K562 (cell line): ENCODE measurements at regions not wholly inside any gene's neighbourhood (a gene's known extent, or its start where the extent isn't known, plus 50 kb on each side); places are given as distances from the start of the nearest gene placed in this dataset.

Experiments used
- ATAC-seq: fragments of 200-7000 bp; cut with Tn5 transposase; 3 replicates; pipeline ENCODE4 v1.9.1; 2020; ENCODE audit warnings: moderate library complexity
- BruUV-seq: library from RNA; stranded (reverse); fragments of 400-500 nt; replicated peaks from 2 replicates; lab custom pipeline; 2021; lab: Mats Ljungman, UMichigan
- CTCF ChIA-PET: fragments of 300-600 bp; formaldehyde crosslinking; extraction: SDS; loops from one replicate; lab custom pipeline; 2021; ENCODE audit warnings: low intra/inter-chr PET ratio; lab: Yijun Ruan, JAX
- POLR2A ChIA-PET: fragments of 300-600, 350-650 bp; sonication (Branson Sonifier 250); formaldehyde crosslinking; extraction: SDS; loops from one replicate; lab custom pipeline; 2021; ENCODE audit warnings: antibody characterized with exemption, inconsistent platforms; lab: Yijun Ruan, JAX
- DNase-seq, 4 experiments: peaks; one replicate each; pipeline versions ENCODE4 v3.0.0 to v3.0.0-alpha.2; 2011 to 2018; ENCODE audit warnings: low spot score in 3 of 4, mixed read lengths in 3 of 4; ENCODE audit errors: extremely low read depth in 1 of 4
- FAIRE-seq: peaks from 2 replicates; lab custom pipeline; 2011; peaks lifted over from hg19 to GRCh38; lab: Jason Lieb, UNC
- H2AFZ ChIP-seq: 2 replicates; pipeline ENCODE4 v1.6.0; 2011; ENCODE audit warnings: low read depth, low read length, control low read depth, inconsistent platforms
- H3K27ac ChIP-seq: fragments of 200-600 bp; 3 replicates; pipeline ENCODE4 v1.8.0; 2011; ENCODE audit warnings: low read depth, mild to moderate bottlenecking, control low read depth, inconsistent platforms, low read length, moderate library complexity, mixed read lengths; ENCODE audit errors: extremely low read depth
- H3K27me3 ChIP-seq, 2 experiments: fragments of 300-600 bp in 1 of 2; 2 replicates in 1 of 2; 3 replicates in 1 of 2; pipeline versions ENCODE4 v1.6.0 to v1.8.0; 2011; ENCODE audit warnings: inconsistent platforms in 2 of 2, low read length in 2 of 2, mild to moderate bottlenecking in 1 of 2, mixed read lengths in 1 of 2, moderate library complexity in 1 of 2; ENCODE audit not compliant: control insufficient read depth in 2 of 2, insufficient read depth in 2 of 2
- H3K36me3 ChIP-seq: fragments of 300-600 bp; 3 replicates; pipeline ENCODE4 v1.8.0; 2011; ENCODE audit warnings: mild to moderate bottlenecking, low read length, inconsistent platforms; ENCODE audit not compliant: control insufficient read depth, insufficient read depth
- H3K4me1 ChIP-seq, 2 experiments: fragments of 200-600 bp in 1 of 2; replicated peaks in 1 of 2; 2 replicates in 1 of 2; 3 replicates in 1 of 2; pipeline versions ENCODE4 v1.5.1 to v1.8.0; 2011; ENCODE audit warnings: inconsistent platforms in 2 of 2, low read length in 2 of 2, mild to moderate bottlenecking in 1 of 2, mixed read lengths in 1 of 2, moderate library complexity in 1 of 2; ENCODE audit not compliant: control insufficient read depth in 2 of 2, insufficient read depth in 2 of 2
- H3K4me2 ChIP-seq: 2 replicates; pipeline ENCODE4 v1.6.1; 2011; ENCODE audit warnings: low read length, control low read depth, inconsistent platforms, mixed read lengths; ENCODE audit not compliant: insufficient read depth
- H3K4me3 ChIP-seq: fragments of 200-600 bp; sonication (generic), shearing (Covaris generic); 2 replicates; pipeline ENCODE4 v1.5.1; 2016; ENCODE audit warnings: control low read depth, inconsistent platforms
- H3K79me2 ChIP-seq: fragments of 200-600 bp; 3 replicates; pipeline ENCODE4 v1.8.0; 2011; ENCODE audit warnings: low read length, inconsistent platforms; ENCODE audit not compliant: control insufficient read depth, insufficient read depth
- H3K9ac ChIP-seq, 2 experiments: 2 replicates each; pipeline versions ENCODE4 v1.6.0 to v1.6.1; 2011; ENCODE audit warnings: low read depth in 2 of 2, low read length in 2 of 2, control low read depth in 1 of 2, inconsistent platforms in 1 of 2, mild to moderate bottlenecking in 1 of 2, mixed read lengths in 1 of 2; ENCODE audit not compliant: insufficient read depth in 1 of 2
- H3K9me1 ChIP-seq: one replicate; pipeline ENCODE4 v1.6.0; 2011; ENCODE audit warnings: inconsistent platforms, mild to moderate bottlenecking, low read length, moderate library complexity; ENCODE audit not compliant: control insufficient read depth, insufficient read depth
- H3K9me3 ChIP-seq: replicated peaks from 2 replicates; pipeline ENCODE4 v1.5.1; 2011; ENCODE audit warnings: low read depth, low read length, inconsistent platforms; ENCODE audit not compliant: control insufficient read depth, insufficient read depth
- H4K20me1 ChIP-seq: replicated peaks from 2 replicates; pipeline ENCODE4 v1.6.1; 2011; ENCODE audit warnings: low read length, inconsistent platforms, mixed read lengths; ENCODE audit not compliant: control insufficient read depth, insufficient read depth
- CTBP1 ChIP-seq: fragments of 450-650 bp; IDR thresholded peaks from 2 replicates; pipeline ENCODE4 v1.6.1; 2016; ENCODE audit warnings: borderline replicate concordance
- GABPB1 ChIP-seq: sonication (generic); formaldehyde crosslinking; IDR thresholded peaks from 2 replicates; pipeline ENCODE4 v1.8.0; 2022; ENCODE audit warnings: mild to moderate bottlenecking, missing genetic modification reagents
- KLF1 ChIP-seq: fragments of 450-650 bp; IDR thresholded peaks from 2 replicates; pipeline ENCODE4 v1.6.1; 2016; ENCODE audit warnings: missing genetic modification characterization, missing compliant biosample characterization
- NR2C1 ChIP-seq, 2 experiments: fragments of 450-650 bp; IDR thresholded peaks; 2 replicates each; pipeline ENCODE4 v1.6.1; 2017; ENCODE audit warnings: mild to moderate bottlenecking in 2 of 2, antibody characterized with exemption in 1 of 2, inconsistent platforms in 1 of 2, missing compliant biosample characterization in 1 of 2, missing genetic modification characterization in 1 of 2
- NRF1 ChIP-seq, 2 experiments: fragments of 450-650 bp; IDR thresholded peaks in 1 of 2; conservative IDR thresholded peaks in 1 of 2; 2 replicates each; pipeline ENCODE4 v1.6.1; 2014; ENCODE audit warnings: mild to moderate bottlenecking in 2 of 2
- PURB ChIP-seq: sonication (generic); formaldehyde crosslinking; IDR thresholded peaks from 2 replicates; pipeline ENCODE4 v1.9.0; 2021; ENCODE audit warnings: low read depth, mild to moderate bottlenecking, missing genetic modification reagents
- TEAD4 ChIP-seq, 2 experiments: sonication (generic) in 1 of 2; formaldehyde crosslinking in 1 of 2; IDR thresholded peaks; 2 replicates each; pipeline versions ENCODE4 v1.6.1 to v1.8.0; 2012 to 2022; ENCODE audit warnings: borderline replicate concordance in 1 of 2, inconsistent platforms in 1 of 2, low read length in 1 of 2, mild to moderate bottlenecking in 1 of 2, missing genetic modification reagents in 1 of 2
- ZNF140 ChIP-seq: fragments of 250-450 bp; sonication (Bioruptor Pico); IDR thresholded peaks from 2 replicates; pipeline ENCODE4 v1.8.0; 2021; ENCODE audit warnings: moderate library complexity, mild to moderate bottlenecking, inconsistent platforms
- ZNF197 ChIP-seq: fragments of 200-800 bp; sonication (Bioruptor generic); IDR thresholded peaks from 2 replicates; pipeline ENCODE4 v1.6.1; 2016; ENCODE audit warnings: low read depth, missing genetic modification characterization, missing compliant biosample characterization
- WGBS: fragments of 100-300 bp; shearing (Covaris generic); methylation state at CpG from one replicate; pipeline ENCODE4 v1.1.6; 2016; ENCODE audit warnings: low coverage, mixed read lengths; ENCODE audit not compliant: insufficient coverage; ENCODE audit errors: missing lambda C conversion rate; 5-methylcytosine and 5-hydroxymethylcytosine counted together
- in situ Hi-C: fragments of 300-500 bp; cut with MboI; formaldehyde crosslinking; loops from 4 replicates; pipeline ENCODE4 v1.15.0; 2018; ENCODE audit warnings: inconsistent platforms, mixed read lengths
- intact Hi-C: fragments of 100-400 bp; cut with micrococcal nuclease; formaldehyde crosslinking; loops from 2 replicates; pipeline ENCODE4 v1.14.2; 2022
- TF ChIP-seq, protein P1 (sequence below): sonication (generic); formaldehyde crosslinking; IDR thresholded peaks from 2 replicates; pipeline ENCODE4 v1.8.0; 2022; ENCODE audit warnings: mild to moderate bottlenecking, missing genetic modification reagents, borderline replicate concordance
- TF ChIP-seq, protein P2 (sequence below), 2 experiments: fragments of 450-650 bp; IDR thresholded peaks; 2 replicates each; pipeline ENCODE4 v1.6.1; 2018; ENCODE audit warnings: mild to moderate bottlenecking in 2 of 2, low read depth in 1 of 2; ENCODE audit not compliant: partially characterized antibody in 2 of 2
- TF ChIP-seq, protein P3 (sequence below), 2 experiments: fragments of 250-450 bp in 1 of 2; fragments of 450-650 bp in 1 of 2; sonication (Bioruptor Pico) in 1 of 2; IDR thresholded peaks; 2 replicates each; pipeline versions ENCODE4 v1.6.1 to v1.8.0; 2016 to 2021; ENCODE audit warnings: mild to moderate bottlenecking in 2 of 2, moderate library complexity in 2 of 2, missing compliant biosample characterization in 1 of 2, missing genetic modification characterization in 1 of 2

DNA sequence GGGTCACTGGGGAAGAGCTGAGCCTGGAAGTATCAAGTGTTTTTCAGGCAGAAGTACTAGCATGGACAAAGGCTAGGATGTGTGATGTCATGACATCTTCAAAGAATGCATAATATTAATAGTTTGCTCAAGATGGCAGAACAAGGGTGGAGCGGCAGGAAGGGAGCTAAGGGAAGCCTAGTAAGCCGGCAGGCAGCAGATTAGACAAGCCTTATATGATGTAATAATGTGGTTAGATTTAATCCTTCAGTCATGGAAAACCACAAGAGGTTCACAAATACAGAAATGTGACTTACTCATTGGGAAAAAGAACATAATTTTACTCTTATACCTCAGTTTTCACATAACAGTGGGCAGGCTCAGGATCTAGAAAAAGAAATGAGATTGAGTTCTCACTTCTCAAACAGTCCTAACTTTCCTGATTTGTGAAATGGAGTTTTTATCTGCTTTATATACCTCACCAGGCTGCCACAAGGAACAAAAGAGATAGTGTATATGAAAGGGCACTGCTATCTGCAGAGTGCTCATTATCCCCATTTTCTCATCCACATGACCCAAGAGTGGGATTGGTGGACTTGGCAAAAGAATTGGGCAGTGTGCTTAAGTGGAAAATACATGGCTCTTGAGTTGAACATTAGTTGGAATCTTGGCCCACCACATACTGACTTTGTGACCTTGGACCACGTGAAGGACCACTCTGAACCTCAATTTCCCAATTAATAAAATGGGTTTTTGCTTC is 89.1 kb upstream of the LHCGR start:
- in situ Hi-C loops (no loop called here), intact Hi-C loops (no loop called here)
- Histone ChIP-seq H3K79me2 (no peaks in the 10 kb centered on the region), H3K4me1 (no peaks in the 10 kb centered on the region), H3K4me3 (no peak overlapping the region), H2AFZ (no peak overlapping the region), H4K20me1 (no peaks in the 10 kb centered on the region), H3K27me3 (no peaks in the 10 kb centered on the region), H3K9ac (no peak overlapping the region), H3K9me1 (no peaks in the 10 kb centered on the region), H3K27ac (no peak overlapping the region), H3K9me3 (no peaks in the 10 kb centered on the region), H3K36me3 (no peaks in the 10 kb centered on the region), H3K4me2 (no peak overlapping the region)
- 0% methylated on average over 3 of the region's 3 CpGs for WGBS
- DNase-seq (no peak), FAIRE-seq (no peak), ATAC-seq (no peak)
- CTCF ChIA-PET: no interaction called here
- BruUV-seq: no TSS peak
- POLR2A ChIA-PET: no interaction called here
- TF ChIP-seq, protein P1, sequence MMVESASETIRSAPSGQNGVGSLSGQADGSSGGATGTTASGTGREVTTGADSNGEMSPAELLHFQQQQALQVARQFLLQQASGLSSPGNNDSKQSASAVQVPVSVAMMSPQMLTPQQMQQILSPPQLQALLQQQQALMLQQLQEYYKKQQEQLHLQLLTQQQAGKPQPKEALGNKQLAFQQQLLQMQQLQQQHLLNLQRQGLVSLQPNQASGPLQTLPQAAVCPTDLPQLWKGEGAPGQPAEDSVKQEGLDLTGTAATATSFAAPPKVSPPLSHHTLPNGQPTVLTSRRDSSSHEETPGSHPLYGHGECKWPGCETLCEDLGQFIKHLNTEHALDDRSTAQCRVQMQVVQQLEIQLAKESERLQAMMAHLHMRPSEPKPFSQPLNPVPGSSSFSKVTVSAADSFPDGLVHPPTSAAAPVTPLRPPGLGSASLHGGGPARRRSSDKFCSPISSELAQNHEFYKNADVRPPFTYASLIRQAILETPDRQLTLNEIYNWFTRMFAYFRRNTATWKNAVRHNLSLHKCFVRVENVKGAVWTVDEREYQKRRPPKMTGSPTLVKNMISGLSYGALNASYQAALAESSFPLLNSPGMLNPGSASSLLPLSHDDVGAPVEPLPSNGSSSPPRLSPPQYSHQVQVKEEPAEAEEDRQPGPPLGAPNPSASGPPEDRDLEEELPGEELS (CRISPR knock-in tag): no peak
- TF ChIP-seq, protein P2, sequence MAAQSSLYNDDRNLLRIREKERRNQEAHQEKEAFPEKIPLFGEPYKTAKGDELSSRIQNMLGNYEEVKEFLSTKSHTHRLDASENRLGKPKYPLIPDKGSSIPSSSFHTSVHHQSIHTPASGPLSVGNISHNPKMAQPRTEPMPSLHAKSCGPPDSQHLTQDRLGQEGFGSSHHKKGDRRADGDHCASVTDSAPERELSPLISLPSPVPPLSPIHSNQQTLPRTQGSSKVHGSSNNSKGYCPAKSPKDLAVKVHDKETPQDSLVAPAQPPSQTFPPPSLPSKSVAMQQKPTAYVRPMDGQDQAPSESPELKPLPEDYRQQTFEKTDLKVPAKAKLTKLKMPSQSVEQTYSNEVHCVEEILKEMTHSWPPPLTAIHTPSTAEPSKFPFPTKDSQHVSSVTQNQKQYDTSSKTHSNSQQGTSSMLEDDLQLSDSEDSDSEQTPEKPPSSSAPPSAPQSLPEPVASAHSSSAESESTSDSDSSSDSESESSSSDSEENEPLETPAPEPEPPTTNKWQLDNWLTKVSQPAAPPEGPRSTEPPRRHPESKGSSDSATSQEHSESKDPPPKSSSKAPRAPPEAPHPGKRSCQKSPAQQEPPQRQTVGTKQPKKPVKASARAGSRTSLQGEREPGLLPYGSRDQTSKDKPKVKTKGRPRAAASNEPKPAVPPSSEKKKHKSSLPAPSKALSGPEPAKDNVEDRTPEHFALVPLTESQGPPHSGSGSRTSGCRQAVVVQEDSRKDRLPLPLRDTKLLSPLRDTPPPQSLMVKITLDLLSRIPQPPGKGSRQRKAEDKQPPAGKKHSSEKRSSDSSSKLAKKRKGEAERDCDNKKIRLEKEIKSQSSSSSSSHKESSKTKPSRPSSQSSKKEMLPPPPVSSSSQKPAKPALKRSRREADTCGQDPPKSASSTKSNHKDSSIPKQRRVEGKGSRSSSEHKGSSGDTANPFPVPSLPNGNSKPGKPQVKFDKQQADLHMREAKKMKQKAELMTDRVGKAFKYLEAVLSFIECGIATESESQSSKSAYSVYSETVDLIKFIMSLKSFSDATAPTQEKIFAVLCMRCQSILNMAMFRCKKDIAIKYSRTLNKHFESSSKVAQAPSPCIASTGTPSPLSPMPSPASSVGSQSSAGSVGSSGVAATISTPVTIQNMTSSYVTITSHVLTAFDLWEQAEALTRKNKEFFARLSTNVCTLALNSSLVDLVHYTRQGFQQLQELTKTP (IDR thresholded peaks at IDR 0.05; ENCODE audit: low read depth in 1 of 2, partially characterized antibody in 2 of 2): no peak
- TF ChIP-seq KLF1 (no peak), ZNF197 (CRISPR knock-in tag) (no peak), CTBP1 (no peak), PURB (CRISPR knock-in tag) (no peak), NRF1 (conservative IDR thresholded peaks at IDR 0.05 in 1 of 2, IDR thresholded peaks at IDR 0.05 in 1 of 2) (no peak), TEAD4 (IDR thresholded peaks at IDR 0.05; ENCODE audit: low read length) (no peak), TEAD4 (CRISPR knock-in tag; IDR thresholded peaks at IDR 0.05; ENCODE audit: borderline replicate concordance) (no peak), NR2C1 (IDR thresholded peaks at IDR 0.05) (no peak), NR2C1 (tag; IDR thresholded peaks at IDR 0.05) (no peak), ZNF140 (CRISPR knock-in tag) (no peak), GABPB1 (no peak)
- TF ChIP-seq, protein P3, sequence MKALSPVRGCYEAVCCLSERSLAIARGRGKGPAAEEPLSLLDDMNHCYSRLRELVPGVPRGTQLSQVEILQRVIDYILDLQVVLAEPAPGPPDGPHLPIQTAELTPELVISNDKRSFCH (CRISPR knock-in tag; IDR thresholded peaks at IDR 0.05): no peak
- TF ChIP-seq, protein P3 (tag; IDR thresholded peaks at IDR 0.05): no peak
